ENCODE measurements at regions not wholly inside any gene's neighbourhood (a gene's known extent, or its start where the extent isn't known, plus 50 kb on each side); places are given as distances from the start of the nearest gene placed in this dataset.

GRCh38 chr4:10364194-10364593 lies 93.0 kb downstream of the ZNF518B start:
- TF ChIP-seq POLR2AphosphoS5 (IDR thresholded peaks at IDR 0.05; ENCODE audit: low read depth) (no peak), CTCF (conservative IDR thresholded peaks at IDR 0.05; ENCODE audit: low read depth in 2 of 2) (no peak), JUNB (IDR thresholded peaks at IDR 0.05; ENCODE audit: unreplicated experiment) (no peak), EZH2phosphoT487 (IDR thresholded peaks at IDR 0.05; ENCODE audit: unreplicated experiment) (no peak), REST (IDR thresholded peaks at IDR 0.05; ENCODE audit: unreplicated experiment) (no peak), EZH2 (IDR thresholded peaks at IDR 0.05; ENCODE audit: low read depth, unreplicated experiment) (no peak), NANOG (IDR thresholded peaks at IDR 0.05; ENCODE audit: borderline replicate concordance) (no peak), CREB1 (CRISPR knock-in tag; IDR thresholded peaks at IDR 0.05; ENCODE audit: low read depth) (no peak), ETS1 (IDR thresholded peaks at IDR 0.05) (no peak), STAT1 (IDR thresholded peaks at IDR 0.05; ENCODE audit: unreplicated experiment) (no peak), ZNF331 (CRISPR knock-in tag; IDR thresholded peaks at IDR 0.05; ENCODE audit: low read depth) (no peak), ZNF462 (CRISPR knock-in tag; IDR thresholded peaks at IDR 0.05) (no peak)

Data from GM23338 (cell line).